ENCODE measurements at regions not wholly inside any gene's neighbourhood (a gene's known extent, or its start where the extent isn't known, plus 50 kb on each side); places are given as distances from the start of the nearest gene placed in this dataset.

GRCh38 chr16:54544553-54545180, 258.1 kb upstream of the IRX3 start:
- no peak overlapping the region for H3K27ac ChIP-seq (ENCODE audit: low read depth in 2 of 2, low read length in 2 of 2)
- H3K36me3 ChIP-seq (ENCODE audit: control insufficient read depth in 2 of 3, insufficient read depth in 3 of 3, low read length in 3 of 3), result no peaks in the 10 kb centered on the region
- H3K9ac ChIP-seq (ENCODE audit: low read length in 3 of 3), result no peak overlapping the region
- H3K9me3 ChIP-seq (ENCODE audit: control insufficient read depth in 2 of 3, insufficient read depth in 1 of 3, low read length in 3 of 3), result no peaks in the 10 kb centered on the region
- H3K4me3 ChIP-seq (ENCODE audit: low read length in 3 of 3), result no peak overlapping the region
- DNase-seq, result no peak
- H3K4me1 ChIP-seq (ENCODE audit: control insufficient read depth in 2 of 3, insufficient read depth in 2 of 3, low read depth in 1 of 3, low read length in 3 of 3), result no peaks in the 10 kb centered on the region
- TF ChIP-seq, protein P1, sequence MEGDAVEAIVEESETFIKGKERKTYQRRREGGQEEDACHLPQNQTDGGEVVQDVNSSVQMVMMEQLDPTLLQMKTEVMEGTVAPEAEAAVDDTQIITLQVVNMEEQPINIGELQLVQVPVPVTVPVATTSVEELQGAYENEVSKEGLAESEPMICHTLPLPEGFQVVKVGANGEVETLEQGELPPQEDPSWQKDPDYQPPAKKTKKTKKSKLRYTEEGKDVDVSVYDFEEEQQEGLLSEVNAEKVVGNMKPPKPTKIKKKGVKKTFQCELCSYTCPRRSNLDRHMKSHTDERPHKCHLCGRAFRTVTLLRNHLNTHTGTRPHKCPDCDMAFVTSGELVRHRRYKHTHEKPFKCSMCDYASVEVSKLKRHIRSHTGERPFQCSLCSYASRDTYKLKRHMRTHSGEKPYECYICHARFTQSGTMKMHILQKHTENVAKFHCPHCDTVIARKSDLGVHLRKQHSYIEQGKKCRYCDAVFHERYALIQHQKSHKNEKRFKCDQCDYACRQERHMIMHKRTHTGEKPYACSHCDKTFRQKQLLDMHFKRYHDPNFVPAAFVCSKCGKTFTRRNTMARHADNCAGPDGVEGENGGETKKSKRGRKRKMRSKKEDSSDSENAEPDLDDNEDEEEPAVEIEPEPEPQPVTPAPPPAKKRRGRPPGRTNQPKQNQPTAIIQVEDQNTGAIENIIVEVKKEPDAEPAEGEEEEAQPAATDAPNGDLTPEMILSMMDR (IDR thresholded peaks at IDR 0.05; ENCODE audit: borderline replicate concordance, extremely low read depth, insufficient read depth), result no peak
- FAIRE-seq, result no peak
- intact Hi-C loops (cut with DNase I), result no loop called here
- no peaks in the 10 kb centered on the region for H3K27me3 ChIP-seq (ENCODE audit: control insufficient read depth, insufficient read depth, low read length)

GRCh38 chr16:54542805-54543505, 256.4 kb upstream of the IRX3 start:
- Histone ChIP-seq H3K27me3 (ENCODE audit: control insufficient read depth, insufficient read depth, low read length) (no peaks in the 10 kb centered on the region), H3K4me1 (ENCODE audit: control insufficient read depth in 2 of 3, insufficient read depth in 2 of 3, low read depth in 1 of 3, low read length in 3 of 3) (no peaks in the 10 kb centered on the region), H3K9ac (ENCODE audit: low read length in 3 of 3) (no peak overlapping the region), H3K4me3 (ENCODE audit: low read length in 3 of 3) (no peak overlapping the region), H3K9me3 (ENCODE audit: control insufficient read depth in 2 of 3, insufficient read depth in 1 of 3, low read length in 3 of 3) (no peaks in the 10 kb centered on the region), H3K27ac (ENCODE audit: low read depth in 2 of 2, low read length in 2 of 2) (no peak overlapping the region), H3K36me3 (ENCODE audit: control insufficient read depth in 2 of 3, insufficient read depth in 3 of 3, low read length in 3 of 3) (no peaks in the 10 kb centered on the region)
- intact Hi-C loops (cut with DNase I), result no loop called here
- no peak for FAIRE-seq
- DNase-seq, result no peak
- TF ChIP-seq, protein P1 (IDR thresholded peaks at IDR 0.05; ENCODE audit: borderline replicate concordance, extremely low read depth, insufficient read depth), result no peak

GRCh38 chr16:54540525-54541180, 254.1 kb upstream of the IRX3 start:
- H3K9ac ChIP-seq (ENCODE audit: low read length in 3 of 3), result no peak overlapping the region
- no peaks in the 10 kb centered on the region for H3K36me3 ChIP-seq (ENCODE audit: control insufficient read depth in 2 of 3, insufficient read depth in 3 of 3, low read length in 3 of 3)
- H3K9me3 ChIP-seq (ENCODE audit: control insufficient read depth in 2 of 3, insufficient read depth in 1 of 3, low read length in 3 of 3), result no peaks in the 10 kb centered on the region
- TF ChIP-seq, protein P1 (IDR thresholded peaks at IDR 0.05; ENCODE audit: borderline replicate concordance, extremely low read depth, insufficient read depth), result no peak
- intact Hi-C loops (cut with DNase I), result no loop called here
- H3K27ac ChIP-seq (ENCODE audit: low read depth in 2 of 2, low read length in 2 of 2), result no peak overlapping the region
- no peaks in the 10 kb centered on the region for H3K27me3 ChIP-seq (ENCODE audit: control insufficient read depth, insufficient read depth, low read length)
- H3K4me3 ChIP-seq (ENCODE audit: low read length in 3 of 3), result no peak overlapping the region
- DNase-seq (no peak), FAIRE-seq (no peak)
- H3K4me1 ChIP-seq (ENCODE audit: control insufficient read depth in 2 of 3, insufficient read depth in 2 of 3, low read depth in 1 of 3, low read length in 3 of 3), result no peaks in the 10 kb centered on the region
